Activated CD8-positive, alpha-beta memory T cell treated with anti-CD3 and anti-CD28 coated beads, Interleukin-2, amount 50 U/mL, for 24 hours (primary cell): ENCODE measurements at regions not wholly inside any gene's neighbourhood (a gene's known extent, or its start where the extent isn't known, plus 50 kb on each side); places are given as distances from the start of the nearest gene placed in this dataset.
"Not testable (repeated sequence)": the region's sequence is repeated elsewhere in the genome, so short reads cannot be mapped to it uniquely, and the experiment has no call there.

Source experiments
- DNase-seq: peaks from one replicate; pipeline ENCODE4 v3.0.0-alpha.2; 2020; ENCODE audit errors: extremely low read depth

DNA sequence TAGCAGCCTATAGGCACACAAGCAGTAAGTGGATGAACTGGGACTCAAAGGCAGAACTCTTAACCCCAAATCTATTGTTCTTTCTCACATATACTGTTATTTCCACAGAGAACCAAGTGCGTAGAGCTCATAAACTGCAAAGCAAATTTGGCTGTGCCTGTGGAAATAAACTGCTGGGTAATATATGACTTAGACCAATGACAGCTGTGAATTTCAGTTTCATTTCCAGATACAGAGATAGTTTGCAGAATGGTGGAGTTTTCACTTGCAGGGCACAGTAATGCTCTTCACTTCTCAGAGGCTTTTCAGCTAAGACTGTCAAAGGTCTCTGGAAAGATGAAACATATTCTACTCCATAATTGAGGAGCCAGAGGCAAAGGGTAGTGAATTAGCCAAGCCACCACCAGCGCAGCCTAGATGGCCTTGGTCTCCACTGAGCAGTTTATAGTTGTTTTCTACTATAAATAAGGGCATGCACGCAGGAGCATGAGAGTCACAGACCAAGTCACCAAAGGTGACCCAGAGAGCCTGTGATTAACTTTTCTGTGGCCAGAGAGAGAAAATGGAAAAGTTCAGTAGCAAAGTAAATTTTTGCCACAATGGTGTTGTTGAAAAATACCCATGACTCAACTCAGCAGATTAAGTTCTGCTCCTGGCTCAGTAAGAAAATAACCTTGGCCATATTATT, 180.7 kb upstream of the GRM7 start:
- no peak for DNase-seq

GRCh38 chr3:6697285-6697684, 163.6 kb upstream of the GRM7 start:
- no peak for DNase-seq

GRCh38 chr3:6697722-6698121, 163.2 kb upstream of the GRM7 start:
- DNase-seq = no peak

DNA sequence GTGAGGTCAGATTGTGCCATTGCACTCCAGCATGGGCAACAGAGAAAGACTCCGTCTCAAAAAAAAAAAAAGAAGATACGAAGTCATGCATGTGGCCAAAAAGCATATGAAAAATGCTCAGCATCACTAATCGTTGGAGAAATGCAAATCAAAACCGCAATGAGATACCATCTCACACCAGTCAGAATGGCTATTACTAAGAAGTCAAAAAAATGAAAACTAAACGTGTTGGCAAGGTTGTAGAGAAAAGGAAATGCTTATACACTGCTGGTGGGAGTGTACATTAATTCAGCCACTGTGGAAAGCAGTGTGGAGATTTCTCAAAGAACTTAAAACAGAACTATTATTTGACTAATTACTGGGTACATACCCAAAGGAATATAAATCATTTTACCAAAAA, 156.1 kb upstream of the GRM7 start:
- not testable (repeated sequence) for DNase-seq

DNA sequence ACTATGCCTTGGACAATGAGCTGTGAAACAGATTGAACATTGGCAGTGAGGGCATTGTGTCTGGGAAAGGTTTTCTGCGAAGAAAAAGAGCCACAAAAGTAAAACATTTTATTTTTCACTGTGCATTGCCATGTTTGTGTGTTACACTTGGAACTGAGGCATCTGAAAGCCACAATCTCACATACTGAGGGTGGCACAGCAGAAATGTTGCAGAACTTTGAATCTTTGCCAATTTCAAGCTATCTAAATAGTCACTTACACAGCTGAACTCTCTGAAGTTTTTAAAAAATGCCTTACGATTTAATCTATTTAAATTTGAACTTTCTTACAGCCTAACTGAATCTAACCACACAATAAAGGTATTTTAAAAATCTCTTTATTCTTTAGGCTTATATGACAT, 154.1 kb upstream of the GRM7 start:
- no peak for DNase-seq

DNA sequence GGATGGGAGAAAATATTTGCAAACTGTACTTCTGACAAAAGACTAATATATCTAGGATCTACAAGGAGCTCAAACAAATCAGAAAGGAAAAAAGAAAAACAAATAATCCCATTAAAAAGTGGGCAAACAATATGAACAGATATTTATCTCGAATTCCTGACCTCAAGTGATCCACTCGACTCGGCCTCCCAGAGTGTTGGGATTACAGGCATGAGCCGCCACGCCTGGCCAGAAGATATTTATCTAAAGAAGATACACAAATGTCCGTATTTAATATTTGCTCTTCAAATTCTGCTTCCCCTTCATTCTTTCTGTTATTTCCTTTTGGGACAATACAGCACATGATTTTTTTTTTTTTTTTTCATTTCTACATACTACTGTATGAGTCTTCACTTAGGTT, 151.7 kb upstream of the GRM7 start:
- DNase-seq = no peak

DNA sequence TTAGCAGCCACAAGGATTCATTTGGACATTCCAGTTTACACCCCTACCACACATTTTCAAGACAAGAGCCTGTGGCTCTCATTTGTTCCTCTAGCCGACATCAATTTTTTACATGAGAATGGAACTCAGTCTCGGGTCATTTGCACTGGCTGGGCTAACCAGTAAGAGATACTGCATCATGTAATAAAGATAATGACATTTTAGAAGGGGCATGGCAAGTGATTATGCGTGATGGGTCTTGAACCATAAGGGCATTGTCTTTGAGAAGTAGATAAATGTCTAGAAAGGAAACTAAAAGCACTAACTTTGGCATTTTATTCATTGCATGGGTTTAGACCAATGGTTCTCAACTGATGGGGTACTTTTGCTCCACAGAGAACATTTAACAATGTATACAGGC, 146.0 kb upstream of the GRM7 start:
- no peak for DNase-seq

DNA sequence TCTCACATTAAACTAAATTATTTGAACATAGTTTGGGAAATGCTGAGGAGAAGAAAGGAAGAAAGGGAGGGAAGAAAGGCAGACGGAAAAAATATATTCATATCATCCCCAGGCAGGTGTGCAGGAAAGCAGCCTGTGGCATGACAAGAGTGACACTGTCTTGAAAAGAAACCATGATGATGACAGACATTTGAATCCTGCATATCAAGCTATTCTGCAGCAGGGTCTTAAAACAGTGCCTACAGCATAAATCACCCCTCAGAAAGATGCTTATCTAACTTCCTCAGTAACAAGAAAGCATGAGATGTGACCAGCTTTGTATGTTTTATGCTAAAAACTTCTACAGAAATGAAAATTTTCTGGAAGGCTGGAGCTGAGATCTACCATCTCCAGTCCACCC, 144.5 kb upstream of the GRM7 start:
- no peak for DNase-seq

- DNase-seq = no peak
These were observed 143.6 kb upstream of the GRM7 start for GRCh38 chr3:6717026-6717943.

DNA sequence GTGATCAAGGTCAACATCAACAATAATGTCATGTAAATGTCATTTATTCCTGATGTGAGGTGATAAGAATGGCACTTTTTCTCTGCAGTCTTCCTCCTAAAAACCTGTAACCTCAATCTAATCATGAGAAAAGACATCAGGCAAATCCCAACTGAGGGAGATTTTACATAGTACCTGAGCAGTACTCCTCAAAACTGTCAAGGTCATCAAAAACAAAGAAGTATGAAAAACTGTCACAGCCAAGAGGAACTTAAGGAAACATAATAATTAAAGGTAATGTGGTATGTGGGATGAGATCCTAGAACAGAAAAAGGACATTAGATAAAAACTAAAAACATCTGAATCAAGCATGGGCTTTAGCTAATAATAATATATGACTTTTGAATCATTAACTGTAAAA, 140.9 kb upstream of the GRM7 start:
- no peak for DNase-seq

DNA sequence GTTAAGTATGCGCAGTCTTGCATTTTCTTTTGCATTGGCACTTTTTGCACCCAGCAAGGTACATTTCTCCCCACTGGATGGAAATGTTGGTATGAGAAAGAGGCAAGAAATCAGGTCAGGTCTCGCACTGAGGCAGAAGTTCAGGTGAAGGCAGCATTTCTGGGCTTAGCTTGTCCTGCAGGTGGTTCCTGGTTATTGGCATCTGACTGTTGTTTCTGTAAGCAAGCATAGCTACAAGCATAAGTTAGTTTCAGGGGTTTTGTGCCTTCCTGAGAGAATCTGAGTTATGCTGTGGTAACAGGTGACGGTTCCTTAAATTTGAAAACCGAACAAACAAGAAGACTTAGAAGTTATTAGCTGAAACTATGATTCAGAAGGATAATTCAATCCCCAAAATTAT, 139.4 kb upstream of the GRM7 start:
- DNase-seq = no peak

GRCh38 chr3:6723205-6723604, 137.7 kb upstream of the GRM7 start:
- DNase-seq = no peak

- DNase-seq = no peak
These were observed 134.1 kb upstream of the GRM7 start for GRCh38 chr3:6726811-6727210.

- DNase-seq = no peak
These were observed 128.1 kb upstream of the GRM7 start for GRCh38 chr3:6732807-6733206.

DNA sequence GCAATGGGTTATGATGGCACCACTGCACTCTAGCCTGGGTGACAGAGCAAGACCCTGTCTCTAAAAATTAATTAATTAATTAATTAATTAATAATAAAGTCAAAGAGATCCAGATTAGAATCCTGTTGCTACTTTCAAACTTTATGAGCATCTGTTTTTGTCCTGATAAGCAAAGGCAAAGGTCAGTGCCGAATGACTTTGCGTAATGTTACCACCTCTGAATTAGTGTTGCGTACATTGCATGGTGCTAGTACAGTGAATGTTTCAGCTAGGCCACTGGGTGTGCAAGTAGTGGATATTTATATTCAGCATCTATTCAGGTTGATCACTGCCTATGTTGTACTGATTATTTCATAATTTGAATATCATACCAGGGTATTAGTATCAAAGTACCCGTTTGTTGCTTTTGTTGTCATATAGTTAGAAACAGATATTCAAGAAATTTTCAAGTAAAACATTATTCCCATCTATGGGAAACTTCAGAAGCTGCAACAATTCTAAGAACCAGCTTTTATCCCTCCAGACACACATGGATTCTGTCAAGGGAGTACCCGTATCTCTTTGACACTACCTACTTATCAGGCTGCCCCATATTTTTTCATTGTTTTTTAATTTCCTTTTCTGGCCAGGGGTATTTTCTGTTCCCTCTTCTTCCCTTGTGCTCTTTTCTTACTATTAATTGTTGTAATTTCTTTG, 127.1 kb upstream of the GRM7 start:
- no peak for DNase-seq

DNA sequence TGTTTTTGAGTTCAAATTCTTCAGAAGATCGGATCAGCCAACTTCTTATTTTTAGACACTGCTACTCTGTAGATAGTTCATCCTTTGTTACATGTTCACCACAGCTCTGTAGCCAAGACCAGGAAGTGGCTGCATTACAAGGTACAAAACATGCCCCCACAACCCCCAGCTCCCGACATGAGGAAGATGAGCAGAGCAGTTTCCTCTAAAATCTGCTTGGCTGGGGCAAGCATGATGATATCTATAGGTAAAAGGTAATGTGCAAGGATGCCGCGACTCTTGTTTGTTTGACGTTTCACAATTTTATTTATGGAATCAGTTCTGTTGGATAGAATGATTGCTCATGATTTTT, 126.5 kb upstream of the GRM7 start:
- no peak for DNase-seq

GRCh38 chr3:6736836-6737629, 123.9 kb upstream of the GRM7 start:
- DNase-seq = no peak

GRCh38 chr3:6737630-6738029, 123.3 kb upstream of the GRM7 start:
- no peak for DNase-seq

- no peak for DNase-seq
These were observed 121.6 kb upstream of the GRM7 start for GRCh38 chr3:6739288-6739687.

DNA sequence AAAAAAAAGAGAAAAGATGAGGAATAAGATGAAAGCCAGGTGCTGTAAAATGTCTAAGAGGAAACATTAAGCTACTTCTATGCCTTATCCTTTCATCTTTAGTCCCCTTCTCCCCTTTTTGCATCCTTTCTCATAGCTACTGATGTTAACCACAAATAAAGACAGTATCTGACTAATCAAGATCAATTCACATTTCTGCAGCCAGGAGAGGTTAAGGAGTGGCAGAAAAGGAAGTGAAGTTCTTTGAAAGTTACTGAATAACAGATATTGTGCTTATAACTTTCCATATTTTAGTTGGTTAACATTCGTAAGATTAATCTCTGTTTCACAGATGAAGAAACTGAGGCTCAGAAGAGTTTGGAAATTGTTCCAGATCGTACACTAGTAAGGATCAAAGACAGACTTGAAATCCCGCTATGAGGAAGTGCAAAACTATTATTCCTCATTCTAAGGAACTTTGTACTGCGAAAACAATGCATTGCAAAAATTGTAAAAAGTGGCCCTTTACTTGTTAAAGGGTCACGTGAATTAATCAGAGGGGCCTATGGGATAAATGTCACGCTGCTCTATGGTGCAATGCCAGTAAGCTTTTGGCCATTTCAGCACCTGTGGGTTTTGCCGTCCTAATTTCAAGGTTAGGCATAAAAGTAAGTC, 117.7 kb upstream of the GRM7 start:
- DNase-seq = no peak

- no peak for DNase-seq
These were observed 114.5 kb upstream of the GRM7 start for GRCh38 chr3:6746443-6746842.
